HL-60 (cell line): ENCODE measurements at regions not wholly inside any gene's neighbourhood (a gene's known extent, or its start where the extent isn't known, plus 50 kb on each side); places are given as distances from the start of the nearest gene placed in this dataset.

Source experiments
- DNase-seq, 2 experiments: peaks; one replicate each; pipeline ENCODE4 v3.0.0-alpha.2; 2010 to 2020; ENCODE audit warnings: low read depth in 1 of 2, low spot score in 1 of 2
- H3K27ac ChIP-seq: fragments of 250-450 bp; sonication (Bioruptor Pico); replicated peaks from 2 replicates; pipeline ENCODE4 v1.5.1; 2020; ENCODE audit warnings: mild to moderate bottlenecking, moderate library complexity
- H3K27me3 ChIP-seq: fragments of 250-450 bp; sonication (Bioruptor Pico); 2 replicates; pipeline ENCODE4 v1.5.1; 2021; ENCODE audit warnings: mild to moderate bottlenecking, moderate library complexity; ENCODE audit not compliant: insufficient read depth, poor library complexity, severe bottlenecking
- H3K4me3 ChIP-seq: replicated peaks from 2 replicates; pipeline ENCODE4 v1.5.1; 2011; ENCODE audit warnings: mild to moderate bottlenecking, control low read depth, low read length; ENCODE audit not compliant: insufficient read depth
- CTCF ChIP-seq: IDR thresholded peaks from one replicate; pipeline ENCODE4 v1.5.1; 2011; ENCODE audit warnings: low read length, control low read depth, inconsistent platforms; ENCODE audit not compliant: insufficient read depth
- GABPA ChIP-seq: IDR thresholded peaks from 2 replicates; pipeline ENCODE4 v1.6.1; 2012; ENCODE audit warnings: low read depth
- POLR2AphosphoS5 ChIP-seq: IDR thresholded peaks from 2 replicates; pipeline ENCODE4 v1.6.1; 2012; ENCODE audit warnings: low read depth
- REST ChIP-seq: IDR thresholded peaks from 2 replicates; pipeline ENCODE4 v1.6.1; 2012; ENCODE audit warnings: low read depth; ENCODE audit not compliant: insufficient replicate concordance
- SPI1 ChIP-seq: IDR thresholded peaks from 2 replicates; pipeline ENCODE4 v1.6.1; 2012; ENCODE audit warnings: low read depth, mild to moderate bottlenecking, borderline replicate concordance

DNA sequence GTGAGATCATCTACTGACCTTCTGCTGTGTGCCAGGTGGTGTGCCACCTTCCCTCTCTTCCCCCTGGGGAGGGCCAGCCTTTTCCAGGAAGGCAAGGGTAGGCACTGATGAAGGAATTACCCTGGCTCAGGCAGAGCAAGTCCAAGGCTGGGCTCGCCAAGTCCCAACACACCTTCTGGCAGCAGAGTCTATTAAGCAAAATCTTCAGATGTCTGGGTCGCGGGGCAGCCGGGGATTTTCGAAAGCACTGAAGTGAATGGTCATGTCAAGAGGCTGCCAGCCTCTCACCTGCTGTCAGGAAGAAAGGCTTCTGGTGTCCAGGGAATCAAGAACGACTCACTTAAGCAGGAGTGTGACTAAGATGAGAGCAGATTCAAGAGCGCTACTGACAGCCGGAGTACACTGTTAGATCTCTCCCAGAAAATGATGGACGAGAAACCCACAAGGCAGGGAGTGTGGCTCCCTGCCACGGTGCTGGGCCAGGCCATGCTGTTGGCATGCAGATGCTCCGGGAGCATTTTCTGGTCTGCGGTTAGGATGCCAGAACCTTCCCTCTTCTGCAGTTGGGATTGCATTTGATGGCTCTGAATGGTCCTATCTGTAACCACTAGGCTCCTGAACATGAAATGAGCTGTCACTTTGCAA, 479.8 kb downstream of the SHQ1 start:
- H3K27me3 ChIP-seq, result no peaks in the 10 kb centered on the region
- no peak for DNase-seq
- TF ChIP-seq CTCF, result no peak
- TF ChIP-seq POLR2AphosphoS5, result no peak
- TF ChIP-seq REST, result no peak
- no peak for TF ChIP-seq SPI1

DNA sequence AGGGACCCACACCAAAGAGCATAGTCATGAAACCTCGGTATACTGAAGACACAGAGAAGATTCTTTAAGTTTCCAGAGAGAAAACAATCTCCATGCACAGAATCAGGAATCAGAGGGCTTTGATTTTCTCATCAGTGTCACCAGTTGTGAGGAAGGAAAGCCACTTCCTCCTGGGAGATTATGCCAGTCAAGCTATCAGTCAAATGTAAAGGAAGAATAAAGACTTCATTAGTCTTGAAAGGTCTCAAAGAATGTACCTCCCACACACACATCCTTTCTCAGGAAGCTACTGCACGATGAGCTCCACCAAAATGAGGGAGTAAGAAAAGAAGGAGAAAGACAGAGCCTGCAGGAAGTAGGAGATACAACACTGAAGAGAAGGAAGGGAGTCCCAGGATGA, 486.3 kb downstream of the SHQ1 start:
- no peak for DNase-seq

More for the DNA sequence above, 479.8 kb downstream of the SHQ1 start:
- Histone ChIP-seq H3K4me3 (no peak overlapping the region), H3K27ac (no peak overlapping the region)

GRCh38 chr3:72359743-72360142, 488.5 kb downstream of the SHQ1 start:
- TF ChIP-seq GABPA (no peak), CTCF (no peak)
- DNase-seq, result no peak
- H3K27me3 ChIP-seq, result no peaks in the 10 kb centered on the region
- H3K4me3 ChIP-seq, result no peak overlapping the region
- no peak overlapping the region for H3K27ac ChIP-seq

More for the DNA sequence above, 486.3 kb downstream of the SHQ1 start:
- H3K4me3 ChIP-seq, result no peak overlapping the region
- peak; percentile 59 for TF ChIP-seq SPI1
- TF ChIP-seq CTCF, result no peak
- 0 out of 2 replicates have a peak overlapping the region, but pooled peaks have one; percentile 14 for H3K27ac ChIP-seq
- no peaks in the 10 kb centered on the region for H3K27me3 ChIP-seq

- no peak overlapping the region for H3K27ac ChIP-seq
- TF ChIP-seq POLR2AphosphoS5, result no peak
- no peak for TF ChIP-seq SPI1
- TF ChIP-seq CTCF, result no peak
- TF ChIP-seq GABPA, result no peak
- TF ChIP-seq REST, result no peak
- H3K4me3 ChIP-seq, result no peak overlapping the region
- no peak for DNase-seq
- no peaks in the 10 kb centered on the region for H3K27me3 ChIP-seq
Observed at GRCh38 chr3:72355168-72355567, 493.1 kb downstream of the SHQ1 start.
